OCI-LY3 (cell line): ENCODE measurements at regions not wholly inside any gene's neighbourhood (a gene's known extent, or its start where the extent isn't known, plus 50 kb on each side); places are given as distances from the start of the nearest gene placed in this dataset.

Source experiments
- H2AFZ ChIP-seq: fragments of 200-600, 300-600 bp; shearing (Covaris generic); 2 replicates; pipeline ENCODE4 v1.6.0; 2014; ENCODE audit warnings: antibody characterized with exemption, low read depth, low read length
- H3K27ac ChIP-seq: fragments of 200-600, 300-600 bp; sonication (generic); 2 replicates; pipeline ENCODE4 v1.5.1; 2014; ENCODE audit warnings: mild to moderate bottlenecking, low read length, moderate library complexity, mixed read lengths
- H3K27me3 ChIP-seq: fragments of 200-600, 300-600 bp; sonication (generic); 2 replicates; pipeline ENCODE4 v1.6.1; 2014; ENCODE audit warnings: low read depth, low read length, mixed read lengths
- H3K36me3 ChIP-seq: fragments of 200-600, 300-600 bp; sonication (generic); replicated peaks from 2 replicates; pipeline ENCODE3; 2014; ENCODE audit warnings: low read depth, low read length, mixed read lengths
- H3K4me1 ChIP-seq: fragments of 300-600, 200-600 bp; sonication (generic); 2 replicates; pipeline ENCODE4 v1.6.1; 2014; ENCODE audit warnings: low read length, mixed read lengths
- H3K4me2 ChIP-seq: fragments of 200-600, 300-600 bp; sonication (generic); 2 replicates; pipeline ENCODE4 v1.6.1; 2014; ENCODE audit warnings: low read length, mixed read lengths
- H3K4me3 ChIP-seq: fragments of 300-600, 200-600 bp; sonication (generic); 2 replicates; pipeline ENCODE4 v1.5.1; 2014; ENCODE audit warnings: antibody characterized with exemption, mild to moderate bottlenecking, low read length, moderate library complexity
- H3K79me2 ChIP-seq: fragments of 300-600, 200-600 bp; shearing (Covaris generic); 2 replicates; pipeline ENCODE4 v1.6.1; 2014; ENCODE audit warnings: mild to moderate bottlenecking, low read length, mixed read lengths
- H3K9ac ChIP-seq: fragments of 300-600, 200-600 bp; shearing (Covaris generic); 2 replicates; pipeline ENCODE4 v1.6.0; 2014; ENCODE audit warnings: mild to moderate bottlenecking, low read length, moderate library complexity
- H3K9me3 ChIP-seq: fragments of 200-600, 300-600 bp; shearing (Covaris generic); 2 replicates; pipeline ENCODE4 v1.6.1; 2014; ENCODE audit warnings: low read length, mixed read lengths; ENCODE audit not compliant: insufficient read depth
- H4K20me1 ChIP-seq: fragments of 200-600, 300-600 bp; sonication (generic); 2 replicates; pipeline ENCODE4 v1.6.1; 2016; ENCODE audit warnings: low read length, mixed read lengths; ENCODE audit not compliant: insufficient read depth
- EZH2phosphoT487 ChIP-seq: fragments of 200-600 bp; shearing (Covaris generic); IDR thresholded peaks from 2 replicates; pipeline ENCODE4 v1.6.1; 2018; ENCODE audit warnings: antibody characterized with exemption, mixed run types, low read depth
- TF ChIP-seq, protein P1 (sequence below): fragments of 200-600, 300-600 bp; sonication (generic); IDR thresholded peaks from 2 replicates; pipeline ENCODE4 v1.5.1; 2014; ENCODE audit warnings: antibody characterized with exemption, low read length, low read depth

GRCh38 chr12:78457938-78458337, 406.6 kb upstream of the SYT1 start:
- Histone ChIP-seq H3K27ac (peak overlapping the region; percentile 61), H3K9me3 (peaks cover 7% of the 10 kb centered on the region; the same call in 1 of the 2 replicates), H3K79me2 (no peaks in the 10 kb centered on the region), H3K4me1 (peaks cover 14% of the 10 kb centered on the region), H3K4me2 (peak overlapping the region; percentile 60), H4K20me1 (no peaks in the 10 kb centered on the region), H3K4me3 (peak overlapping the region; percentile 33), H3K36me3 (peaks cover 12% of the 10 kb centered on the region), H3K9ac (no peak overlapping the region), H2AFZ (no peak overlapping the region), H3K27me3 (no peaks in the 10 kb centered on the region)
- TF ChIP-seq, protein P1, sequence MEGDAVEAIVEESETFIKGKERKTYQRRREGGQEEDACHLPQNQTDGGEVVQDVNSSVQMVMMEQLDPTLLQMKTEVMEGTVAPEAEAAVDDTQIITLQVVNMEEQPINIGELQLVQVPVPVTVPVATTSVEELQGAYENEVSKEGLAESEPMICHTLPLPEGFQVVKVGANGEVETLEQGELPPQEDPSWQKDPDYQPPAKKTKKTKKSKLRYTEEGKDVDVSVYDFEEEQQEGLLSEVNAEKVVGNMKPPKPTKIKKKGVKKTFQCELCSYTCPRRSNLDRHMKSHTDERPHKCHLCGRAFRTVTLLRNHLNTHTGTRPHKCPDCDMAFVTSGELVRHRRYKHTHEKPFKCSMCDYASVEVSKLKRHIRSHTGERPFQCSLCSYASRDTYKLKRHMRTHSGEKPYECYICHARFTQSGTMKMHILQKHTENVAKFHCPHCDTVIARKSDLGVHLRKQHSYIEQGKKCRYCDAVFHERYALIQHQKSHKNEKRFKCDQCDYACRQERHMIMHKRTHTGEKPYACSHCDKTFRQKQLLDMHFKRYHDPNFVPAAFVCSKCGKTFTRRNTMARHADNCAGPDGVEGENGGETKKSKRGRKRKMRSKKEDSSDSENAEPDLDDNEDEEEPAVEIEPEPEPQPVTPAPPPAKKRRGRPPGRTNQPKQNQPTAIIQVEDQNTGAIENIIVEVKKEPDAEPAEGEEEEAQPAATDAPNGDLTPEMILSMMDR: no peak
- 0 out of 2 replicates have a peak, but pooled peaks have one; percentile 40 for TF ChIP-seq EZH2phosphoT487

- Histone ChIP-seq H3K4me1 (no peaks in the 10 kb centered on the region), H3K4me3 (no peak overlapping the region), H3K27ac (no peak overlapping the region), H3K4me2 (no peak overlapping the region), H3K9me3 (no peaks in the 10 kb centered on the region), H3K36me3 (no peaks in the 10 kb centered on the region), H3K27me3 (no peaks in the 10 kb centered on the region), H2AFZ (no peak overlapping the region), H3K79me2 (no peaks in the 10 kb centered on the region), H4K20me1 (no peaks in the 10 kb centered on the region), H3K9ac (no peak overlapping the region)
- TF ChIP-seq, protein P1: peak; percentile 68
- no peak for TF ChIP-seq EZH2phosphoT487
Observed at GRCh38 chr12:78470354-78471195, 394.0 kb upstream of the SYT1 start.

GRCh38 chr12:78473136-78473535, 391.4 kb upstream of the SYT1 start:
- Histone ChIP-seq H3K79me2 (no peaks in the 10 kb centered on the region), H3K36me3 (no peaks in the 10 kb centered on the region), H3K27ac (no peak overlapping the region), H4K20me1 (no peaks in the 10 kb centered on the region), H3K4me3 (no peak overlapping the region), H3K9ac (no peak overlapping the region), H3K4me2 (no peak overlapping the region), H3K27me3 (no peaks in the 10 kb centered on the region), H2AFZ (no peak overlapping the region), H3K9me3 (no peaks in the 10 kb centered on the region), H3K4me1 (no peaks in the 10 kb centered on the region)
- no peak for TF ChIP-seq EZH2phosphoT487
- TF ChIP-seq, protein P1: no peak

DNA sequence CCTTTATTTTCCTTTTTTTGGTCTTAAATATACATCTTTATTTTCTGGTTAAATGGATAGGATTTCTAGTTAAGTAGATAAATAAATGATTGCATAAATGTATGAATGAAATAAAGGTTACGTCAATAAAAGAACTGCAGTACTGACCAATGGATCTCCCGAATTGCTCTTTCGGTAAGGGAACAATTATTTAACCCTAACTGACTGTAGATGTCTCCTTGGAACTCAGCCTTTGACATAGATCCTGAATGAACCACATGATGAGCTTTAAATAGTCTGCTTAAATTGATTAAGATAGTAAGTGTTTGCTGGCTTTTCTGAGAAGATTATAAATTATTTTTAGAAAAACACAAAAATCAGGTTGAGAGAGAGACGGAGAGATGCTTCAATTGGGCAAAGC, 391.0 kb upstream of the SYT1 start:
- TF ChIP-seq, protein P1: no peak
- no peak for TF ChIP-seq EZH2phosphoT487
- H3K4me3 ChIP-seq: no peak overlapping the region
- no peak overlapping the region for H3K9ac ChIP-seq

More for the DNA sequence above, 391.0 kb upstream of the SYT1 start:
- no peaks in the 10 kb centered on the region for H4K20me1 ChIP-seq
- H3K4me1 ChIP-seq: no peaks in the 10 kb centered on the region
- H3K4me2 ChIP-seq: no peak overlapping the region
- H2AFZ ChIP-seq: no peak overlapping the region
- H3K9me3 ChIP-seq: no peaks in the 10 kb centered on the region
- no peaks in the 10 kb centered on the region for H3K36me3 ChIP-seq
- no peaks in the 10 kb centered on the region for H3K79me2 ChIP-seq
- H3K27me3 ChIP-seq: no peaks in the 10 kb centered on the region
- H3K27ac ChIP-seq: no peak overlapping the region
